GM12878 (cell line): ENCODE measurements at regions not wholly inside any gene's neighbourhood (a gene's known extent, or its start where the extent isn't known, plus 50 kb on each side); places are given as distances from the start of the nearest gene placed in this dataset.

Experiments used
- ATAC-seq: fragments of 200-7000 bp; cut with Tn5 transposase; 3 replicates; pipeline ENCODE4 v1.9.1; 2020; ENCODE audit warnings: mild to moderate bottlenecking, moderate library complexity
- BruUV-seq: library from RNA; stranded (reverse); fragments of 400-500 nt; replicated peaks from 2 replicates; lab custom pipeline; 2021; lab: Mats Ljungman, UMichigan
- CTCF ChIA-PET: fragments of 300-600 bp; sonication (Branson Sonifier 250); formaldehyde crosslinking; extraction: SDS; loops from one replicate; lab custom pipeline; 2021; ENCODE audit warnings: inconsistent platforms; lab: Yijun Ruan, JAX
- POLR2A ChIA-PET: fragments of 350-600 bp; formaldehyde crosslinking; extraction: SDS; loops from one replicate; lab custom pipeline; 2021; ENCODE audit warnings: inconsistent platforms; lab: Charles Lee
- RAD21 ChIA-PET: fragments of 300-600 bp; sonication (Branson Sonifier 250); formaldehyde crosslinking; loops from one replicate; lab custom pipeline; 2023; ENCODE audit warnings: antibody characterized with exemption; ENCODE audit not compliant: unreplicated experiment; lab: Charles Lee
- SMC1A ChIA-PET: fragments of 300-600 bp; sonication (Branson Sonifier 250); formaldehyde crosslinking; loops from one replicate; lab custom pipeline; 2023; ENCODE audit not compliant: unreplicated experiment, uncharacterized antibody; lab: Charles Lee
- DNase-seq: peaks from one replicate; pipeline ENCODE4 v3.0.0-alpha.2; 2011; ENCODE audit warnings: low read depth, low spot score
- FAIRE-seq: peaks from 3 replicates; lab custom pipeline; 2011; peaks lifted over from hg19 to GRCh38; lab: Jason Lieb, UNC
- H2AFZ ChIP-seq: 2 replicates; pipeline ENCODE4 v1.6.0; 2011; ENCODE audit warnings: low read depth, low read length, control low read depth; ENCODE audit not compliant: control insufficient read depth
- H3K27ac ChIP-seq: 2 replicates; pipeline ENCODE4 v1.5.1; 2011; ENCODE audit warnings: control low read depth; ENCODE audit not compliant: control insufficient read depth, insufficient read depth
- H3K27me3 ChIP-seq, 2 experiments: replicated peaks in 1 of 2; 2 replicates each; pipeline versions ENCODE4 v1.6.0 to v1.6.1; 2011; ENCODE audit warnings: low read length in 1 of 2; ENCODE audit not compliant: control insufficient read depth in 2 of 2, insufficient read depth in 2 of 2
- H3K36me3 ChIP-seq, 2 experiments: 2 replicates each; pipeline ENCODE4 v1.5.1; 2011; ENCODE audit warnings: low read length in 1 of 2; ENCODE audit not compliant: control insufficient read depth in 2 of 2, insufficient read depth in 2 of 2
- H3K4me1 ChIP-seq: 2 replicates; pipeline ENCODE4 v1.6.1; 2011; ENCODE audit warnings: mild to moderate bottlenecking, low read length, moderate library complexity, mixed read lengths; ENCODE audit not compliant: control insufficient read depth, insufficient read depth
- H3K4me2 ChIP-seq: 2 replicates; pipeline ENCODE4 v1.6.0; 2011; ENCODE audit warnings: control low read depth; ENCODE audit not compliant: control insufficient read depth, insufficient read depth
- H3K4me3 ChIP-seq: fragments of 200-600 bp; sonication (generic); 2 replicates; pipeline ENCODE4 v1.5.1; 2016
- H3K79me2 ChIP-seq: 2 replicates; pipeline ENCODE4 v1.6.0; 2011; ENCODE audit warnings: low read length; ENCODE audit not compliant: control insufficient read depth, insufficient read depth
- H3K9ac ChIP-seq: 2 replicates; pipeline ENCODE4 v1.8.0; 2011; ENCODE audit warnings: low read length, control low read depth, mixed read lengths; ENCODE audit not compliant: control insufficient read depth, insufficient read depth
- H3K9me3 ChIP-seq: replicated peaks from 3 replicates; pipeline ENCODE4 v1.5.1; 2011; ENCODE audit warnings: mild to moderate bottlenecking, low read length; ENCODE audit not compliant: control insufficient read depth, insufficient read depth
- H4K20me1 ChIP-seq: 2 replicates; pipeline ENCODE4 v1.6.0; 2011; ENCODE audit not compliant: control insufficient read depth, insufficient read depth
- EZH2 ChIP-seq: IDR thresholded peaks from 2 replicates; pipeline ENCODE4 v1.6.1; 2012; ENCODE audit warnings: low read depth, mild to moderate bottlenecking, control low read depth, inconsistent platforms, low read length, borderline replicate concordance; ENCODE audit not compliant: control insufficient read depth
- KAT2A ChIP-seq: conservative IDR thresholded peaks from 2 replicates; pipeline ENCODE4 v1.6.1; 2011; ENCODE audit warnings: low read depth, low read length; ENCODE audit not compliant: control insufficient read depth
- KDM1A ChIP-seq: fragments of 200-600 bp; sonication (generic); IDR thresholded peaks from 2 replicates; pipeline ENCODE4 v1.6.1; 2016; ENCODE audit warnings: borderline replicate concordance
- MTA2 ChIP-seq: fragments of 450-650 bp; IDR thresholded peaks from 2 replicates; pipeline ENCODE4 v1.6.1; 2016; ENCODE audit warnings: low read depth, mild to moderate bottlenecking, moderate library complexity
- MYB ChIP-seq: fragments of 150-350 bp; IDR thresholded peaks from 2 replicates; pipeline ENCODE4 v1.6.1; 2014; ENCODE audit warnings: mild to moderate bottlenecking, low read depth, low read length, borderline replicate concordance
- NFYA ChIP-seq: IDR thresholded peaks from 2 replicates; pipeline ENCODE4 v1.6.1; 2011; ENCODE audit warnings: low read depth, mild to moderate bottlenecking, low read length, improper control_type of control experiment, borderline replicate concordance
- PAX5 ChIP-seq: IDR thresholded peaks from 2 replicates; pipeline ENCODE4 v1.6.1; 2011; ENCODE audit warnings: low read depth, low read length, borderline replicate concordance
- POLR2AphosphoS2 ChIP-seq: IDR thresholded peaks from 2 replicates; pipeline ENCODE4 v1.6.1; 2011; ENCODE audit warnings: low read depth, mild to moderate bottlenecking, low read length, improper control_type of control experiment, moderate library complexity
- POU2F2 ChIP-seq: IDR thresholded peaks from 3 replicates; pipeline ENCODE4 v1.6.1; 2011; ENCODE audit warnings: low read depth, mild to moderate bottlenecking, low read length, borderline replicate concordance
- RAD51 ChIP-seq: fragments of 450-650 bp; IDR thresholded peaks from 2 replicates; pipeline ENCODE4 v1.6.1; 2016; ENCODE audit warnings: moderate library complexity, mild to moderate bottlenecking, inconsistent platforms
- RB1 ChIP-seq: fragments of 450-650 bp; formaldehyde crosslinking; IDR thresholded peaks from 2 replicates; pipeline ENCODE4 v1.6.1; 2017; ENCODE audit warnings: mild to moderate bottlenecking, borderline replicate concordance
- SIX5 ChIP-seq: IDR thresholded peaks from 2 replicates; pipeline ENCODE4 v1.6.1; 2011; ENCODE audit warnings: mild to moderate bottlenecking, low read depth, low read length, moderate library complexity; ENCODE audit not compliant: severe bottlenecking
- TARDBP ChIP-seq: IDR thresholded peaks from 2 replicates; pipeline ENCODE4 v1.6.1; 2016; ENCODE audit warnings: borderline replicate concordance
- TCF7 ChIP-seq: IDR thresholded peaks from 2 replicates; pipeline ENCODE4 v1.6.1; 2014; ENCODE audit warnings: antibody characterized with exemption, borderline replicate concordance
- USF2 ChIP-seq: IDR thresholded peaks from 2 replicates; pipeline ENCODE4 v1.6.1; 2011; ENCODE audit warnings: low read depth, low read length, improper control_type of control experiment, borderline replicate concordance
- WGBS: methylation state at CpG from one replicate; pipeline ENCODE4 v1.1.6; 2016; ENCODE audit warnings: low lambda C conversion rate; ENCODE audit not compliant: insufficient replicate concordance, insufficient coverage; ENCODE audit errors: missing lambda C conversion rate; 5-methylcytosine and 5-hydroxymethylcytosine counted together
- in situ Hi-C: fragments of 300-500 bp; cut with MboI; formaldehyde crosslinking; loops from 9 replicates; pipeline ENCODE4 v1.14.3; 2018; ENCODE audit warnings: mixed read lengths
- intact Hi-C: fragments of 100-400 bp; cut with micrococcal nuclease; formaldehyde crosslinking; loops from one replicate; pipeline ENCODE4 v1.14.2; 2022; ENCODE audit not compliant: unreplicated experiment

- TF ChIP-seq SIX5 (no peak), POLR2AphosphoS2 (no peak), USF2 (no peak), KAT2A (no peak), RAD51 (no peak), MYB (no peak), TARDBP (no peak), POU2F2 (no peak), KDM1A (no peak), TCF7 (no peak), RB1 (no peak), PAX5 (no peak), NFYA (no peak), MTA2 (no peak), EZH2 (no peak)
- BruUV-seq = no TSS peak
- H3K4me3 ChIP-seq = no peak overlapping the region
- no peaks in the 10 kb centered on the region for H3K9me3 ChIP-seq
- FAIRE-seq = no peak
- RAD21 ChIA-PET = no interaction called here
- SMC1A ChIA-PET = interaction anchor here (0.9 to 2.7 kb wide), 2 partner anchors 21 to 47 kb away, joined by 3 to 17 read pairs; no protein-coding TSS in a partner anchor
- CTCF ChIA-PET = no interaction called here
- no peak overlapping the region for H3K9ac ChIP-seq
- H2AFZ ChIP-seq = no peak overlapping the region
- DNase-seq = no peak
- no peaks in the 10 kb centered on the region for H3K79me2 ChIP-seq
- ATAC-seq = no peak
- H3K4me2 ChIP-seq = no peak overlapping the region
- no peaks in the 10 kb centered on the region for H3K36me3 ChIP-seq
- WGBS = 7% methylated on average over 1 of the region's 1 CpG
- H4K20me1 ChIP-seq = no peaks in the 10 kb centered on the region
- intact Hi-C loops = loop anchor here (2.0 kb wide), 1 partner anchor 29 kb away; no protein-coding TSS in a partner anchor
- H3K27ac ChIP-seq = no peak overlapping the region
- POLR2A ChIA-PET = no interaction called here
- no peaks in the 10 kb centered on the region for H3K4me1 ChIP-seq
- in situ Hi-C loops = no loop called here
- no peaks in the 10 kb centered on the region for H3K27me3 ChIP-seq
These were observed 1603.8 kb upstream of the ZEB2 start for GRCh38 chr2:146123714-146124113.
